ENCODE measurements at regions not wholly inside any gene's neighbourhood (a gene's known extent, or its start where the extent isn't known, plus 50 kb on each side); places are given as distances from the start of the nearest gene placed in this dataset.

DNA sequence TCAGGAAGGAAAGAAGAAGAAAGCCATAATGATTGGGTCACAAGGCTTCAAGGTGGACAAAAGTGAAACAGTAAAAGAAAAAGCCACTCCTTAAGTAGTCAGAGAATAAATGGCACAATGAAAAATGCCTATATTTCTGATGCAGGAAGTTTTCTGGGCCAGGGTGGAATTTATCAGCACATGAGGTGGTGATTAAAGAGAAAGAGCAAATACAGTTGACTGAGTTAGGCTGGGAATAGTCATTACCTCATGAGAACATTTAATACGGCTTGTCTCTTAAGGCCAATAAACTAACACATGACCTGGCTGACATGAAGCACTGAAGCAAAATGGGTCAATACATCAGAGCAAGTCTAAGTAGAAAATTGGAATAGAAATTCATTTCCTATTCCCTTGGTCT lies 499.7 kb downstream of the TMTC2 start:
- no peak for DNase-seq

DNA sequence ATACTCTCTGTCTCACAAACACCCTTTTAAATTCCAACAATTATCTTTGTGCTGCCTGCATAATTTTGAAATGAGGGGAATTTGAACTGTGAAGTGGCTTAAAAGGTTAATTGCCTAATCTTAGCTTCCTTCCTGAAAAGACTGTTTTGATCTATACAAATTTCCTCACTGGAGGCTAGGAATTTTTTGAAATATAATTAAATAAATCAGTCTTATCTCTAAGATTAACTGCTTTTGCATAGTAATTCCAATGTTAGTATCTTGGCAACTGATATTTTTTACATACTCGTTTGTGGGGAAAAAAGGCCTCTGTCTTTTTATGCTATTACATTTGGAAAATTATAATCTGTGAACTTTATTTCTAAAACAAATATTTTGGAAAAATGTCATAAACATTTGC lies 498.5 kb downstream of the TMTC2 start:
- no peak for DNase-seq

Data from NCI-H510A (cell line).